ENCODE measurements at regions not wholly inside any gene's neighbourhood (a gene's known extent, or its start where the extent isn't known, plus 50 kb on each side); places are given as distances from the start of the nearest gene placed in this dataset.
"Not testable (repeated sequence)": the region's sequence is repeated elsewhere in the genome, so short reads cannot be mapped to it uniquely, and the experiment has no call there.

GRCh38 chr3:95813244-95813643 lies 1001.1 kb upstream of the EPHA6 start:
- TF ChIP-seq POLR2A (IDR thresholded peaks at IDR 0.05), result no peak
- no peak for TF ChIP-seq CTCF (IDR thresholded peaks at IDR 0.05)
- DNase-seq, result no peak
- Histone ChIP-seq H3K27me3 (no peaks in the 10 kb centered on the region), H3K36me3 (no peaks in the 10 kb centered on the region), H3K27ac (no peak overlapping the region), H3K4me1 (no peaks in the 10 kb centered on the region), H3K9me3 (no peaks in the 10 kb centered on the region), H3K4me3 (no peak overlapping the region)

GRCh38 chr3:95815828-95816227 lies 998.6 kb upstream of the EPHA6 start:
- no peak for DNase-seq
- no peaks in the 10 kb centered on the region for H3K4me1 ChIP-seq
- no peak overlapping the region for H3K4me3 ChIP-seq
- H3K9me3 ChIP-seq, result no peaks in the 10 kb centered on the region
- H3K27me3 ChIP-seq, result no peaks in the 10 kb centered on the region
- H3K27ac ChIP-seq, result no peak overlapping the region
- no peak for TF ChIP-seq POLR2A (IDR thresholded peaks at IDR 0.05)
- no peak for TF ChIP-seq CTCF (IDR thresholded peaks at IDR 0.05)
- H3K36me3 ChIP-seq, result no peaks in the 10 kb centered on the region

- Histone ChIP-seq H3K4me3 (no peak overlapping the region), H3K27me3 (no peaks in the 10 kb centered on the region), H3K9me3 (no peaks in the 10 kb centered on the region), H3K27ac (no peak overlapping the region), H3K36me3 (no peaks in the 10 kb centered on the region), H3K4me1 (no peaks in the 10 kb centered on the region)
- TF ChIP-seq CTCF (IDR thresholded peaks at IDR 0.05) (no peak), POLR2A (IDR thresholded peaks at IDR 0.05) (no peak)
- no peak for DNase-seq
Observed at GRCh38 chr3:95826419-95826818, 988.0 kb upstream of the EPHA6 start.

GRCh38 chr3:95832146-95832545 lies 982.2 kb upstream of the EPHA6 start:
- Histone ChIP-seq H3K4me3 (no peak overlapping the region), H3K27ac (no peak overlapping the region), H3K9me3 (no peaks in the 10 kb centered on the region), H3K4me1 (no peaks in the 10 kb centered on the region), H3K27me3 (no peaks in the 10 kb centered on the region), H3K36me3 (no peaks in the 10 kb centered on the region)
- TF ChIP-seq CTCF (IDR thresholded peaks at IDR 0.05) (no peak), POLR2A (IDR thresholded peaks at IDR 0.05) (no peak)
- DNase-seq, result no peak

- DNase-seq, H3K4me3 ChIP-seq: not testable (repeated sequence)
Observed at GRCh38 chr3:95860628-95861027, 953.8 kb upstream of the EPHA6 start.

GRCh38 chr3:95883801-95884200 lies 930.6 kb upstream of the EPHA6 start:
- Histone ChIP-seq H3K4me3 (no peak overlapping the region), H3K4me1 (no peaks in the 10 kb centered on the region), H3K36me3 (no peaks in the 10 kb centered on the region), H3K27me3 (no peaks in the 10 kb centered on the region), H3K9me3 (no peaks in the 10 kb centered on the region), H3K27ac (no peak overlapping the region)
- no peak for TF ChIP-seq CTCF (IDR thresholded peaks at IDR 0.05)
- TF ChIP-seq POLR2A (IDR thresholded peaks at IDR 0.05), result no peak
- no peak for DNase-seq

More at GRCh38 chr3:95860628-95861027, 953.8 kb upstream of the EPHA6 start:
- H3K9me3 ChIP-seq, H3K27ac ChIP-seq, H3K36me3 ChIP-seq, H3K4me1 ChIP-seq, H3K27me3 ChIP-seq: not testable (repeated sequence)
